ENCODE measurements at regions not wholly inside any gene's neighbourhood (a gene's known extent, or its start where the extent isn't known, plus 50 kb on each side); places are given as distances from the start of the nearest gene placed in this dataset.

DNA sequence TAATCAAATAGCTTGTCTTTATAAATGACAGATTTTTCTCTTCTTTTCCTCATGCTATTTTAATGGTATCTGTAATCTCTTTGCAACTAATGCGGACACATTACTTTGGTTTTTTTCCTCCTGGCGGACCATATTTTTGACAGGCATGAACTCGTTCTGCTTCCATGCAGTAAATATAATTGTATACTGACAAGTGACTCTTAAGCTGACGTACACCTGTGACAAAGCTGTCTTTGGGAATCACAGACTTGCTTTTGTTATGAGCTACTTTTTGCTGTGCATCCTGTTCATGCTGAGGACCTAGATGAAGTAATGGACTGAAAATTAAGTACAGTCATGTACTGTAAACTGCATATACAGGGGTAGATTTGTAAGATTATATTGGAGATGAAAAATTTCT lies 434.3 kb upstream of the TMTC1 start:
- FAIRE-seq (no peak), DNase-seq (ENCODE audit: low read depth, low spot score) (no peak)
- TF ChIP-seq, protein P1, sequence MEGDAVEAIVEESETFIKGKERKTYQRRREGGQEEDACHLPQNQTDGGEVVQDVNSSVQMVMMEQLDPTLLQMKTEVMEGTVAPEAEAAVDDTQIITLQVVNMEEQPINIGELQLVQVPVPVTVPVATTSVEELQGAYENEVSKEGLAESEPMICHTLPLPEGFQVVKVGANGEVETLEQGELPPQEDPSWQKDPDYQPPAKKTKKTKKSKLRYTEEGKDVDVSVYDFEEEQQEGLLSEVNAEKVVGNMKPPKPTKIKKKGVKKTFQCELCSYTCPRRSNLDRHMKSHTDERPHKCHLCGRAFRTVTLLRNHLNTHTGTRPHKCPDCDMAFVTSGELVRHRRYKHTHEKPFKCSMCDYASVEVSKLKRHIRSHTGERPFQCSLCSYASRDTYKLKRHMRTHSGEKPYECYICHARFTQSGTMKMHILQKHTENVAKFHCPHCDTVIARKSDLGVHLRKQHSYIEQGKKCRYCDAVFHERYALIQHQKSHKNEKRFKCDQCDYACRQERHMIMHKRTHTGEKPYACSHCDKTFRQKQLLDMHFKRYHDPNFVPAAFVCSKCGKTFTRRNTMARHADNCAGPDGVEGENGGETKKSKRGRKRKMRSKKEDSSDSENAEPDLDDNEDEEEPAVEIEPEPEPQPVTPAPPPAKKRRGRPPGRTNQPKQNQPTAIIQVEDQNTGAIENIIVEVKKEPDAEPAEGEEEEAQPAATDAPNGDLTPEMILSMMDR (optimal IDR thresholded peaks at IDR 0.05 in 1 of 3, IDR thresholded peaks at IDR 0.05 in 1 of 3, conservative IDR thresholded peaks at IDR 0.05 in 1 of 3; ENCODE audit: extremely low read depth in 1 of 3, insufficient read depth in 2 of 3, low read length in 3 of 3) = no peak
- TF ChIP-seq EZH2 (IDR thresholded peaks at IDR 0.05; ENCODE audit: low read length) = no peak
- Histone ChIP-seq H3K4me2 (ENCODE audit: control insufficient read depth, extremely low read depth, insufficient read depth, low read depth, low read length) (no peak overlapping the region), H3K4me3 (ENCODE audit: control insufficient read depth in 2 of 3, extremely low read depth in 1 of 3, insufficient read depth in 2 of 3, low read depth in 1 of 3, low read length in 3 of 3) (no peak overlapping the region), H3K36me3 (ENCODE audit: control insufficient read depth in 2 of 2, extremely low read depth in 1 of 2, insufficient read depth in 2 of 2, low read length in 2 of 2) (no peaks in the 10 kb centered on the region), H4K20me1 (ENCODE audit: control insufficient read depth, extremely low read depth, insufficient read depth, low read length) (no peaks in the 10 kb centered on the region), H3K79me2 (ENCODE audit: control insufficient read depth, insufficient read depth, low read length) (no peaks in the 10 kb centered on the region), H3K9me3 (ENCODE audit: control insufficient read depth, low read depth, low read length) (no peaks in the 10 kb centered on the region), H3K27ac (ENCODE audit: control insufficient read depth, insufficient read depth, low read length) (no peak overlapping the region), H3K27me3 (ENCODE audit: control insufficient read depth, extremely low read depth, insufficient read depth, low read length) (no peaks in the 10 kb centered on the region), H3K4me1 (ENCODE audit: control insufficient read depth, extremely low read depth, insufficient read depth, low read length) (no peaks in the 10 kb centered on the region), H3K9me1 (ENCODE audit: control insufficient read depth, extremely low read depth, insufficient read depth, low read length) (no peaks in the 10 kb centered on the region), H2AFZ (ENCODE audit: control insufficient read depth, low read length) (no peak overlapping the region), H3K9ac (ENCODE audit: control insufficient read depth, extremely low read depth, insufficient read depth, low read length) (no peak overlapping the region)
- dilution Hi-C loops (cut with MboI; ENCODE audit: extremely low pct_ligation_motif_present, low sequenced_read_pairs) = no loop called here

DNA sequence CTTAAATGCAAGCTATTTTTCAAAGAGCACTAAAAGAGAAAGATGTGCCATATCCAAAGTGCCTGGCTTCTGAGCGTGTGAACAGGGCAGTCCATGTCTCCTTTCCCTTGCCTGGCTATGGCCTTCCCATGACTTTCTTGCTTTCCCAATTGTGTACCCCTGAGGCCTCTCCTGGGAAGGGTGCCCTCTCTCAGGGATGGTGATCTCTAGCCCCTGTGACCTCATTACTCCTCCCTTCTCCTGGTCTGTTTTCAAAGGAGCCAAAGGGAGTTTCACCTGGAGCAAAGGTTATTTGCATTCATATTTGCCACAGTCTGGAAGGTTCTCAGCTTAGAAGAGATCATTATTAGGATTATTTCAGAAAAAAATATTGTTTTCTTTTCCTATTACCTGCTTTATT lies 429.4 kb upstream of the TMTC1 start:
- no peaks in the 10 kb centered on the region for H3K79me2 ChIP-seq (ENCODE audit: control insufficient read depth, insufficient read depth, low read length)
- no peak overlapping the region for H3K9ac ChIP-seq (ENCODE audit: control insufficient read depth, extremely low read depth, insufficient read depth, low read length)
- no peaks in the 10 kb centered on the region for H3K9me3 ChIP-seq (ENCODE audit: control insufficient read depth, low read depth, low read length)
- no peak overlapping the region for H2AFZ ChIP-seq (ENCODE audit: control insufficient read depth, low read length)
- H4K20me1 ChIP-seq (ENCODE audit: control insufficient read depth, extremely low read depth, insufficient read depth, low read length) = no peaks in the 10 kb centered on the region
- H3K9me1 ChIP-seq (ENCODE audit: control insufficient read depth, extremely low read depth, insufficient read depth, low read length) = no peaks in the 10 kb centered on the region
- H3K27me3 ChIP-seq (ENCODE audit: control insufficient read depth, extremely low read depth, insufficient read depth, low read length) = no peaks in the 10 kb centered on the region
- H3K27ac ChIP-seq (ENCODE audit: control insufficient read depth, insufficient read depth, low read length) = no peak overlapping the region
- TF ChIP-seq, protein P1 (optimal IDR thresholded peaks at IDR 0.05 in 1 of 3, IDR thresholded peaks at IDR 0.05 in 1 of 3, conservative IDR thresholded peaks at IDR 0.05 in 1 of 3; ENCODE audit: extremely low read depth in 1 of 3, insufficient read depth in 2 of 3, low read length in 3 of 3) = no peak
- no peak for TF ChIP-seq EZH2 (IDR thresholded peaks at IDR 0.05; ENCODE audit: low read length)
- H3K4me1 ChIP-seq (ENCODE audit: control insufficient read depth, extremely low read depth, insufficient read depth, low read length) = no peaks in the 10 kb centered on the region
- FAIRE-seq (no peak), DNase-seq (ENCODE audit: low read depth, low spot score) (no peak)
- H3K4me2 ChIP-seq (ENCODE audit: control insufficient read depth, extremely low read depth, insufficient read depth, low read depth, low read length) = no peak overlapping the region
- H3K4me3 ChIP-seq (ENCODE audit: control insufficient read depth in 2 of 3, extremely low read depth in 1 of 3, insufficient read depth in 2 of 3, low read depth in 1 of 3, low read length in 3 of 3) = no peak overlapping the region
- dilution Hi-C loops (cut with MboI; ENCODE audit: extremely low pct_ligation_motif_present, low sequenced_read_pairs) = no loop called here
- no peaks in the 10 kb centered on the region for H3K36me3 ChIP-seq (ENCODE audit: control insufficient read depth in 2 of 2, extremely low read depth in 1 of 2, insufficient read depth in 2 of 2, low read length in 2 of 2)

All from keratinocyte (primary cell).